ENCODE measurements at regions not wholly inside any gene's neighbourhood (a gene's known extent, or its start where the extent isn't known, plus 50 kb on each side); places are given as distances from the start of the nearest gene placed in this dataset.
"Not testable (repeated sequence)": the region's sequence is repeated elsewhere in the genome, so short reads cannot be mapped to it uniquely, and the experiment has no call there.

DNA sequence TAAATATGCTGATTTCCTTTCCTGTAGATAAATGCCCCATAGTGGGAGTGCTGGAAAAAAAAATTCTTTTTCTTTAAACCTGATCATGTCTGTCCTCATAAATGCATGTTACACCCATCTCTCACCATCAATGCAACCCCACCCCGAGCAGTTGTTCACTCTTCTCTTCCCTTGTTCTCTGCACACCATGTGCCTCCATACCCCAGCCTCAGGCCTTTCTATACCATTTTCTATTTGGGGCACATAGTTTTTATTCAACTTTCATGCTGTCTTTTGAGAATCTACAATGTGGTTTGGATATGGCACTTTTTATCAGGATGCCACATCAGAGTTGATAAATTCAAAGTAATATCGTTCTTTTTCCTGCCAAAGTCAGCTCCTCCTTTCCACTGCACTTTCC, 202.6 kb downstream of the POTED start:
- DNase-seq (ENCODE audit: low read depth) = not testable (repeated sequence)

DNA sequence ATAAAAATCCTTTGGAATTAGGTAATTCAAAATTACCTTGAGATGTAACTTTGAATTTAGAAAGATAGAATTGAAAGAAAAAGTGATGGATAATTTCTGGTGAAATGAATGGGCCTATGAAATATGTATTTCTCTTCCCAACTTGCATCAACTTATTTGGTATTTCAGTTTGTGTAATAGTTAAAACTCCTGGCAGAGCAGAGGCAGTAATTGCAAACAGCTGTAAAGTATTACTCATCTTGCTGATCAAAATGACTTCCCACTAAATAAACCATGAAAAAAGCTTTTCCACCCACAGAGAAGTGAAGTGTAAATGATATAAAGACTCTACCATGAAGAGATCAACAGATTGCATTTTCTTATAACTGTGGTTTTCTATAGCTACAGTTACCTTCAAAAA, 201.0 kb downstream of the POTED start:
- DNase-seq (ENCODE audit: low read depth) = not testable (repeated sequence)

DNA sequence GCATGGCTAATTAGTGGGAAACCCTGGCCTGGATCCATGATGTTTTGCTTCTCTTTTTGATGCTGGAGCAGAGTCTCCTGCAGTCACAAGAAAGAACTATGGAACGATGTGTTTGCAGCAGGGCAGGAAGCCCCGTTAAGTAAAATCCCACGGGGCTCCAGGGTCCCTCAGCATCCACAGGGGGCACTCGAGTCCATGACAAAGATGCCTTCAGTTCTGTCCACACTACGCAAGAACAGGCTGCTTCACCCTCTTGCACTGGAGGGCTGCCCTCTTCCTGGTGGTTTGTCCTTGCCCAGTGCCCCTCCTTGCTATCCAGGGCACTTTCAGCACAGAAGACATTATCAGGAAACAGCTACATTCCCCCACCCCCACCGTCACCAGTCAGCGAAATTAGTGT, 196.9 kb downstream of the POTED start:
- DNase-seq (ENCODE audit: low read depth) = not testable (repeated sequence)

DNA sequence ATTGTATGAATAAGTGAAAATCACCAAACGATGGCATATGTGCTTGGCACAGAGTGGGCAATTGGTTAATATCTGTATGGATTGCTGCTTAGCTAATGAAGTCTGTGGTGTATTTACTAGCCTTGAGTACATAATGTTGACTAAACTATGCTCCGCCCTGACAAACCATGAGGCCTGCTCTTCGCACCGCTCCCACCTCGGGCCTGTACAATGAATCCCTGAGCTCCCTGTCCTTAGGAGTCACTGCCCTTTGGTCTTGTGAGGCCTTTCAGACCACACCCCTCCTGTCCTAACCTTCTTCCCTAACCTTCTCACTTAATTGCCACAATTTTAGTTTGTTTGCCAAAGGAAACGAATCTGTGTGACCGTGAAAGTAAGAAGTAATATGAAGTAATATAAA, 193.2 kb downstream of the POTED start:
- not testable (repeated sequence) for DNase-seq (ENCODE audit: low read depth)

Measured in activated T-cell treated with anti-CD3 and anti-CD28 coated beads for 24 hours (primary cell).